Vagina (tissue), 2 donors: ENCODE measurements at regions not wholly inside any gene's neighbourhood (a gene's known extent, or its start where the extent isn't known, plus 50 kb on each side); places are given as distances from the start of the nearest gene placed in this dataset.

Experiments
- DNase-seq, 2 donors: peaks; one replicate each; pipeline ENCODE4 v3.0.0-alpha.2; 2017; ENCODE audit errors: extremely low spot score in 2 of 2
- H3K27ac ChIP-seq: fragments of 200-600 bp; sonication (generic); one replicate; pipeline ENCODE4 v1.5.1; 2019
- H3K27me3 ChIP-seq: fragments of 200-600 bp; sonication (generic); one replicate; pipeline ENCODE4 v1.5.1; 2019
- H3K36me3 ChIP-seq, 2 donors: fragments of 200-600 bp; sonication (generic); one replicate each; pipeline ENCODE4 v1.5.1; 2017 to 2019
- H3K4me1 ChIP-seq: fragments of 200-600 bp; sonication (generic); one replicate; pipeline ENCODE4 v1.5.1; 2019
- H3K4me3 ChIP-seq, 2 donors: fragments of 200-600 bp; sonication (generic); 1 replicate in 1 of 2; 2 replicates in 1 of 2; pipeline ENCODE4 v1.5.1; 2016 to 2019
- H3K9me3 ChIP-seq: fragments of 200-600 bp; sonication (generic); one replicate; pipeline ENCODE4 v1.5.1; 2019
- CTCF ChIP-seq, 3 experiments: fragments of 450-650 bp in 2 of 3; fragments of 200-600 bp in 1 of 3; sonication (generic) in 1 of 3; IDR thresholded peaks; one replicate each; pipeline ENCODE4 v1.5.1; 2017 to 2019; ENCODE audit warnings: antibody characterized with exemption in 3 of 3, mild to moderate bottlenecking in 2 of 3, moderate library complexity in 2 of 3
- POLR2A ChIP-seq, 2 donors: fragments of 450-650 bp; IDR thresholded peaks; one replicate each; pipeline ENCODE4 v1.6.1; 2017; ENCODE audit warnings: antibody characterized with exemption in 2 of 2, mild to moderate bottlenecking in 2 of 2, moderate library complexity in 2 of 2
- POLR2AphosphoS5 ChIP-seq, 2 donors: sonication (generic); formaldehyde crosslinking; IDR thresholded peaks; one replicate each; pipeline ENCODE4 v1.9.0; 2017; ENCODE audit warnings: antibody characterized with exemption in 2 of 2, mild to moderate bottlenecking in 2 of 2, low read depth in 1 of 2; ENCODE audit not compliant: insufficient read depth in 1 of 2
- intact Hi-C: fragments of 100-400 bp; cut with DNase I; formaldehyde crosslinking; loops from one replicate; pipeline ENCODE4 v1.15.1; 2023

DNA sequence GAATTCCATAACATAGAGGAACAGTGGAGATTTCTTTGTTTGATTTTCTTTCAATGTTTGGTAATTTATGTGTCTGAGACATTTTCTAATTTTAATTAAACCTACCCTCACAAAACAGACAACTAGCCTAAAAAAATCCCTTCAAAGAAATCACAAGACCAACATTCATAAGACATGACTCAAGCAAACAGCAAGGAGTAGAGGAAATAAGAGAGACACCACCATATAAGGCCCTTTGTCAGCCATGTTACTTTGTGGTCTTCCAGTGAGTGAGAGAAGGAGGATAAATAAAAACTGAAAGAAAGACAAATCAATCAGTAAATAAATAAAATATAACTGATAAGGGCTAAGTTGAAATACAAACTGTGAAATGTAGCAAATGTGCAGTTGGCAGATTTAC, 830.8 kb upstream of the SLC39A10 start:
- intact Hi-C loops: no loop called here
- no peaks in the 10 kb centered on the region for H3K36me3 ChIP-seq
- H3K27me3 ChIP-seq: no peaks in the 10 kb centered on the region
- no peak for DNase-seq
- TF ChIP-seq POLR2A (IDR thresholded peaks at IDR 0.05) (no peak), CTCF (IDR thresholded peaks at IDR 0.05) (no peak), POLR2AphosphoS5 (IDR thresholded peaks at IDR 0.05; ENCODE audit: insufficient read depth in 1 of 2, low read depth in 1 of 2) (no peak)
- H3K27ac ChIP-seq: no peak overlapping the region
- no peak overlapping the region for H3K4me3 ChIP-seq
- no peaks in the 10 kb centered on the region for H3K9me3 ChIP-seq
- no peaks in the 10 kb centered on the region for H3K4me1 ChIP-seq

DNA sequence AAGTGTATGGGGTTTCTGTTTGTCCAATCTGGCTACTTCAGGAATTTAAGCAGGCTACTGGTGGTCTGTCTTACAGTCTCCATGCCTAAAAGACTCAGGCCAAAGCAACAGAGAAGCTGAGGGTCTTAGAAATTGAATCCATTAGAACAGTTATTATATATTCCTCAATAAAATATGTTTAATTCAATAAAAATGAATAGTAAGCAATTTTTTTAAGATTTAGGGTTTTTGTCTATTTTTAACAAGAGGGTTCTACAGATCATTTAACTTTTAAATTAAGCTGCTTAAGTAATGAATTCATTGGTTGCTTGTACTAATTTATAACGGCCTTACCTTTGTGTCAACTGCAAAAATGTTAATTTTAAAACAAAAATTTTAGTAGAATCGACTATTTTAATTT, 832.6 kb upstream of the SLC39A10 start:
- no peaks in the 10 kb centered on the region for H3K27me3 ChIP-seq
- no peak for TF ChIP-seq POLR2AphosphoS5 (IDR thresholded peaks at IDR 0.05; ENCODE audit: insufficient read depth in 1 of 2, low read depth in 1 of 2)
- TF ChIP-seq CTCF (IDR thresholded peaks at IDR 0.05): no peak
- TF ChIP-seq POLR2A (IDR thresholded peaks at IDR 0.05): no peak
- intact Hi-C loops: no loop called here
- H3K4me3 ChIP-seq: no peak overlapping the region
- H3K4me1 ChIP-seq: no peaks in the 10 kb centered on the region
- H3K36me3 ChIP-seq: no peaks in the 10 kb centered on the region
- no peaks in the 10 kb centered on the region for H3K9me3 ChIP-seq
- DNase-seq: no peak
- no peak overlapping the region for H3K27ac ChIP-seq

DNA sequence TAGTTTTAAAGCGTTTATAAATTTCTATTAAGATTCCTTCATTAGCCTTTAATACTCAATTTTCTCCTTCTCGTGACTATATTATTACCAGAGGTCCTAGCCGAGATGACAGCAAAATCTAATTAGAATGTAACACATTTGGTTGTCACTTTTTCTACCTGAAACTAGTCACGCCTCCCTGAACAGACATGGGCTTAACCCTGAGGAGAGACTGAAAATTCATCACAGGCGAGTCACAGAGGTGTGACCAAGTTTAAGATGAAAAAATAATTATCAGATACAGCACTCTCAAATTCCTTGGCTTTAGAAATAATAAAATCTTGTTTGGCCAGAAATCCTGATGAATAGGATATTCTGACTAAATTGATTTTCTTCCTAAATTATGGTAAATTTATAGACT, 834.4 kb upstream of the SLC39A10 start:
- Histone ChIP-seq H3K27ac (no peak overlapping the region), H3K4me3 (no peak overlapping the region), H3K9me3 (no peaks in the 10 kb centered on the region), H3K36me3 (no peaks in the 10 kb centered on the region), H3K4me1 (no peaks in the 10 kb centered on the region), H3K27me3 (no peaks in the 10 kb centered on the region)
- DNase-seq: no peak
- TF ChIP-seq POLR2A (IDR thresholded peaks at IDR 0.05): no peak
- no peak for TF ChIP-seq POLR2AphosphoS5 (IDR thresholded peaks at IDR 0.05; ENCODE audit: insufficient read depth in 1 of 2, low read depth in 1 of 2)
- TF ChIP-seq CTCF (IDR thresholded peaks at IDR 0.05): no peak
- intact Hi-C loops: no loop called here

DNA sequence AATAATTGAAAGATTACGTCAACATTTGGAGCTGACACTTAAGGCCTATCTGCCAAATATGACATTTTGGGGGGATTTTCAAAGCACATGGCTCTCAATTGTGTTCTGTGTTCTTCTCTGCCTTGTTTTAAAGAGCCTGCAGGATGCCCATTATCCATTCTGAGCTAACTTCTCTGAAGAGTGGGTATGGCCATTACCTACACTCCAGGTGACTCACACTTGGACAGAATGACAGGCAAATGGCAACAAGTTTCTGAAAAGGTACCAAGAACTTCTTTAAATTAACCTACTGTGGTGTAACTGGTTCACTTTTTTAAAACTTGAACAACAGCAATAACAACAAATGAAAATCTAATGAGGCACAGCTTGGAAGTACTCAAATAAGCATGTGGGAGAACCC, 834.9 kb upstream of the SLC39A10 start:
- intact Hi-C loops: no loop called here
- no peaks in the 10 kb centered on the region for H3K4me1 ChIP-seq
- H3K4me3 ChIP-seq: no peak overlapping the region
- H3K36me3 ChIP-seq: no peaks in the 10 kb centered on the region
- H3K9me3 ChIP-seq: no peaks in the 10 kb centered on the region
- TF ChIP-seq POLR2AphosphoS5 (IDR thresholded peaks at IDR 0.05; ENCODE audit: insufficient read depth in 1 of 2, low read depth in 1 of 2): no peak
- no peak for DNase-seq
- no peaks in the 10 kb centered on the region for H3K27me3 ChIP-seq
- no peak overlapping the region for H3K27ac ChIP-seq

GRCh38 chr2:194819367-194819766, 837.7 kb upstream of the SLC39A10 start:
- Histone ChIP-seq H3K4me1 (no peaks in the 10 kb centered on the region), H3K36me3 (no peaks in the 10 kb centered on the region), H3K4me3 (no peak overlapping the region), H3K27ac (no peak overlapping the region), H3K27me3 (no peaks in the 10 kb centered on the region), H3K9me3 (no peaks in the 10 kb centered on the region)
- DNase-seq: no peak
- TF ChIP-seq CTCF (IDR thresholded peaks at IDR 0.05): no peak
- no peak for TF ChIP-seq POLR2A (IDR thresholded peaks at IDR 0.05)
- no peak for TF ChIP-seq POLR2AphosphoS5 (IDR thresholded peaks at IDR 0.05; ENCODE audit: insufficient read depth in 1 of 2, low read depth in 1 of 2)
- intact Hi-C loops: no loop called here

GRCh38 chr2:194815475-194815874, 841.6 kb upstream of the SLC39A10 start:
- Histone ChIP-seq H3K4me1 (no peaks in the 10 kb centered on the region), H3K4me3 (no peak overlapping the region)
- intact Hi-C loops: no loop called here

More at GRCh38 chr2:194815475-194815874, 841.6 kb upstream of the SLC39A10 start:
- TF ChIP-seq POLR2AphosphoS5 (IDR thresholded peaks at IDR 0.05; ENCODE audit: insufficient read depth in 1 of 2, low read depth in 1 of 2): no peak
- TF ChIP-seq POLR2A (IDR thresholded peaks at IDR 0.05): no peak
- TF ChIP-seq CTCF (IDR thresholded peaks at IDR 0.05): no peak
- no peak for DNase-seq
- H3K27ac ChIP-seq: no peak overlapping the region
- no peaks in the 10 kb centered on the region for H3K36me3 ChIP-seq
- H3K27me3 ChIP-seq: no peaks in the 10 kb centered on the region
- no peaks in the 10 kb centered on the region for H3K9me3 ChIP-seq
